Fibroblast of gingiva (primary cell): ENCODE measurements at regions not wholly inside any gene's neighbourhood (a gene's known extent, or its start where the extent isn't known, plus 50 kb on each side); places are given as distances from the start of the nearest gene placed in this dataset.
"Not testable (repeated sequence)": the region's sequence is repeated elsewhere in the genome, so short reads cannot be mapped to it uniquely, and the experiment has no call there.

Experiments used
- DNase-seq: peaks from one replicate; pipeline ENCODE4 v3.0.0-alpha.2; 2011; ENCODE audit warnings: low read depth

DNA sequence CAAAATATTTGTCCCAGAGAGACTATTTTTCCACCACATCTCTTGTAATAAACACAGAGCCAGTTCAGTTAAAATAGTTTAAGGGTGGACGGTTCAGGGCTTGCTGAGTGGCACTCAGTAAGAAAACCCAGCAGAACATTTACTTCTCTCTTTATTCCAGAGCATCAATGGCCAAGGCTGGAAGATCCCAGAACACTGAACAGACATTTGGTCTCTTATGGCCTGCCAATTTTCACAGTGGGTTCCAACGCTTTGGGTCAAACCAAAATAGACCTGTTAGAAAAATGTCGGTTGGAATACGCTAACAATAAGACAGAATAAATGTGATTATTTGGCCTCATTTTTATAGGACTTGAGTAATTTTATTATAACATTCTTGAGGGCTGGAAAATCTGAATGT is 580.3 kb upstream of the TMEFF2 start:
- DNase-seq = no peak

- no peak for DNase-seq
These were observed 578.3 kb upstream of the TMEFF2 start for GRCh38 chr2:192773044-192773443.

DNA sequence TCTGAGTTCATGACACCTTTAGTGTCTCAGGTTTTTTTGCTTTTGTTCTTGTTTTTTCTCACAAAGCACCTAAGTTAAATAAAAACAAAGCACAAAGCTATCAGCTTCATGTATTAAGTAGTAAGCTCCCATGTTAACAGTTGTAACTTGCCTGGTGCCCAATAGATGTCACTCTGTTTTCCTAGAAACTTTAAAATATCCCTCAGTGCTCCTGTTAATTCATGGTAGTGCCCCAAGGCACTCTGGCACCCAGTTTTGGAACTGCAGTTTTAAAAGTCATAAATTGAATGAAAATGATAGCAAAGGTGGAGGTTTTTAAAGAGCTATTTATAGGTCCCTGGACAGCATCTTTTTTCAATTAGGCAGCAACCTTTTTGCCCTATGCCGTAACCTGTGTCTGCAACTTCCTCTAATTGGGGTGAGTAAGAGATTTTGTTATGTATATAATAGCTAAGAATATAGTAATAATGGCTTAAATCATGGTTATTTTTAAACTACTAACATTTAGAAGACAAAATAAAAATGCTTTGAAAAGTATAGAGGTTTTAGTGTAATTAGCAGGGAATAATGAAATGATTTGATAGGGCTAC is 555.0 kb upstream of the TMEFF2 start:
- DNase-seq = no peak

- DNase-seq = no peak
These were observed 547.2 kb upstream of the TMEFF2 start for GRCh38 chr2:192741889-192742288.

GRCh38 chr2:192735447-192735846 is 540.7 kb upstream of the TMEFF2 start:
- no peak for DNase-seq

DNA sequence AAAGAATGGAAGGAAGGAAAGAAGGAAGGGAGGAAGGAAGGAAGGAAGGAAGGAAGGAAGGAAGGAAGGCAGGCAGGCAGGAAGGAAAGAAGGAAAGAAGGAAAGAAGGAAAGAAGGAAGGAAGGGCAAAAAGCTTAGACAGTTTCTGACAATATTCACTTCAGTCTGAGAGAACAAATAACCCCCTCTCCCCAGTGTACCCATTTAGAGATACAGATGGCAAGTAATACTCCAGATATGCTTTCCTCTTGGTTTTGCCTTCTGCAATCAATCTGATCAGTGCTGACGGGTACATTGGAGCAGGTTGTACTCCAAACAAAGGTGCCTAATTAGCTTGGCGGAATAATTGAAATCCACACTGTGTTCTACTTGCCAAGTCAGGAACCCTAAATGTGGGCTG is 534.6 kb upstream of the TMEFF2 start:
- DNase-seq = no peak

GRCh38 chr2:192725991-192726390 is 531.3 kb upstream of the TMEFF2 start:
- no peak for DNase-seq

DNA sequence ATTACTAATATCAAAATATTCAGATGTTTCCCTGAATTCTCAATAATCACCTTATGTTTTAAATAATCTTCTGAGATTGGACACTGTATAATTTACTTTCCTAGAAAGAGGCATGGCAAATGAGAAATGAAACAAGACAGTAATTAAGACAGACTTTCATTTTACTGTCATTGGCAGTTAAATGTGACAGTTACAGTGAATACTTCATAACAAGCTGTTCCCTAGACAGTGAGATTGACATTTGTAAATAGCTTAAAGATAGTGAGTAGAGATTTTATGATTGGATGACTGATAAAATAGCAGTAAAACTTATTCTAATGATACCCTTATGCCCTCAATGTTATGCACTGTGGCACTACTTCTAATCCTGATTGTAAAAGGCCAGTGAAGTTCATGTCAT is 524.9 kb upstream of the TMEFF2 start:
- DNase-seq = no peak

GRCh38 chr2:192718340-192718739 is 523.6 kb upstream of the TMEFF2 start:
- no peak for DNase-seq

GRCh38 chr2:192700934-192701333 is 506.2 kb upstream of the TMEFF2 start:
- DNase-seq = no peak

- no peak for DNase-seq
These were observed 503.1 kb upstream of the TMEFF2 start for GRCh38 chr2:192697880-192698279.

DNA sequence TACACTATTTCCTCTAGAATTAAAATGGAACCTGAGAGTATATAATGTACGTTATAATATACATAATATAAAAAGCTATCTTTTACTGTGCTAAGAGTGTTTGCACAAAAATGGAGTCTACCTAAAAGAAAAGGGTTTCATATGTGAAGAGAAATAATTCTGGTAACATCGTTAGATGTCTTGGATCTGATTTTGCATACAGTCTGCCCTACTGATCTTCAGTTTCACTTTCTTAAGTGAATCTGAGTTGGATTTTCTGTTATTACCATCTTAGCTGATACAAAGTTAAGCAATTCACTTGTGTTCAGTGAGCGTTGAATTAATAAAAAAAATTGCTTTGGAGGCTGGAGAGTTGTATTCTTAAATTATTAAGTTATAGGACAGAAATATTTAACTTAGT is 502.1 kb upstream of the TMEFF2 start:
- DNase-seq = no peak

DNA sequence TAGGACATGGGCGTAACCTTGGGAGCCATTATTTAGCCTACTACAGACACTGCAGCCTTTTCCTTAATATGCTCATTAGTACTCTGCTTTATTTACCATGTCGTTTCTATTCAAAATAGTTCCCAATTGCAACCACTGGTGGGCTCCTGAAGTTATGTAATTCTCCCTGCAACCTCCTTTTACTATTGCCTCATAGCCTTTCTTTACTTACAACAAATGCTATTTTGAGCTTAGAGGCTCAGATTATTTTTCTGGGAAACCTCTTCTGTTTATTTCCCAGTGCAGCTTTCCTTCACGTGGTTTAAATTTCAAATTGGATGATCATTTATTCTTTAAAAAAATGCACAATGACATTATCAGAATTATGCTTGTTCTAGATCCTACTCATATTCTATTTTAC is 492.3 kb upstream of the TMEFF2 start:
- DNase-seq = no peak

DNA sequence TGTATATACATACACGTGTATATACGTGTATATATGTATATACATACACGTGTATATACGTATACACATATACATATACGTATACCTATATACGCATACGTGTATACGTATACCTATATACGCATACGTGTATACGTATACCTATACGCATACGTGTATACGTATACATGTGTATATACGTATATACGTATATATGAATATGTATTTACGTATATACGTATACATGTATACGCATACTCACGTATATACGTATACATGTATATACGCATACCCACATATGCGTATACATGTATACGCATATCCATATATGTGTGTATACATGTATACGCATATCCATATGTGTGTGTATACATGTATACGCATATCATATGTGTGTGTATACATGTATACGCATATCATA is 487.8 kb upstream of the TMEFF2 start:
- DNase-seq = not testable (repeated sequence)

DNA sequence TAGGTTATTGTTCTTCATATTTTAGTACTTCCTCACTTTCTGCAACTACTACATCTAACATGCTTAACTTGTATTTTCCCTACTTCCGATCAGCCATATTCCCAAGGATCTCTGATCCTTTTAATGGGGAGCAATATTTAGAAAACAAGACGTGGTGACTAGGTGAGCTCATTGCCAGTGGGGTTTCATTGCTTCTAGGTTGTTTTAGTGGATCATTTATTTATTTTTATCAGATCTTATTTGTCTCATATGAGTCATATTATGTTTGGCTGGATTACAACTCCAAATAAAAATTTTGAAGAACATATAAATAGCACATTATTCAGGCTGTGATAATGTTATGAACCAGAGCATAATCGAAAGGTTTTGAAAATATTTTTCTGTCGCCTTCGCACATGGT is 480.9 kb upstream of the TMEFF2 start:
- DNase-seq = no peak

DNA sequence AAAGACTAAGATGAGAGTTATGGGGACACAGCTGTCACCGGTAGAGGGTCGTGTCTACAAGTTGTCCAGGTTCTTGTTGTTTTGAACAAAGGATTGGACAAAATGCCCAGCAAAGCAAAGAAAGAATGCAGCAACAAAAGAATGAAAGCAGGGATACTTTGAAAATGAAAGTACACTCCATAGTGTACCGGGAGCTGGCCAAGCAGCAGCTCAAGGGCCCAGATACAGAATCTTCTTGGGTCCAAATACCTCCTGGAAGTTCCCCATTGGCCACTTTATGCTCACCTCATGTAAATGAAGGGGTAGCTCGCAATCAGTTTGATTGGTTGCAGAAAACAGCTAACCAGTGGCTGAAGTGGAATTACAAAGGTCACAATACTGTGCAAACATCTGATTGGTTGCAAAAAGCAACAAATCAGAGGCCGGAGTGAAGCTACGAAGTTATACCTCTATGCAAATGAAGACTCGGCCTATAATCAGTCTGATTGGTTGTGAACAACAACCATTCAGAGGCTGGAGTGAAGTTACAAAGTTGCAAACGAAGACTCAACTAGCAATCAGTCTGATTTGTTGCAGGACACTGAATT is 474.9 kb upstream of the TMEFF2 start:
- no peak for DNase-seq

DNA sequence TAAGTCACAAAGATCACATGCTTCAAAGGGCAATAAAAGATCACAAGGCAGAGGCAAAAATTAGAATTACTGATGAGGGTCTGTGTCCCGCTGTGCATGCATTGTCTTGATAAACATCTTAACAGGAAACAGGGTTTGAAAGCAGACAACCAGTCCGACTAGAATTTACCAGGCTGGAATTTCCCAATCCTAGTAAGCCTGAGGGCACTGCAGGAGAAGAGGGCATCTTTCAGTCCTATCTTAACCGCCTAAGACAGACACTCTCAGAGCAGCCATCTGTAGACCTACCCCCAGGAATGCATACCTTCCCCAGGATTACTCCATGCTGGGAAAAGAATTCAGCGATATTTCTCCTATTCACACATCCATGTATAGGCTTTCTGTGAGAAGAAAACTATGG is 465.8 kb upstream of the TMEFF2 start:
- not testable (repeated sequence) for DNase-seq

- no peak for DNase-seq
These were observed 462.6 kb upstream of the TMEFF2 start for GRCh38 chr2:192657362-192657761.

- DNase-seq = no peak
These were observed 461.2 kb upstream of the TMEFF2 start for GRCh38 chr2:192655916-192656315.

GRCh38 chr2:192645811-192646598 is 451.3 kb upstream of the TMEFF2 start:
- DNase-seq = no peak

- no peak for DNase-seq
These were observed 439.8 kb upstream of the TMEFF2 start for GRCh38 chr2:192634557-192634956.

DNA sequence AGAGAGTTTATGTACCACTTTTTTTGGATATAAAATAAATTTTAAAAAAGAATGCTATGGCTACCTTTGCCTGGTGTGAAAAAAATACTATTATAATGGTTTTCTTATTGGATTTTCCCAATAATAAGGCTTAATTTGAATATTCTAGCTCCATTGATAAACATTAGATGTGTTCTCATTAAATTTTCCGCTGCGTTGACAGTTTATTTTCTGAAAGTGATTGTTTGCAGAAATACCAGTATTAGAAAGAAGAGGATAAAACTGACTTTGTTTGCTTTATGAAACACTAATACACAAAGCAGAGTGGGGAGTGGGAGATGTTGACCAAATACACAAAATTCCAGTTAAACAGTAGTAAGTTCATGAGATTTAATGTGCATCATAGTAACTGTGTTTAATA is 433.3 kb upstream of the TMEFF2 start:
- DNase-seq = no peak

DNA sequence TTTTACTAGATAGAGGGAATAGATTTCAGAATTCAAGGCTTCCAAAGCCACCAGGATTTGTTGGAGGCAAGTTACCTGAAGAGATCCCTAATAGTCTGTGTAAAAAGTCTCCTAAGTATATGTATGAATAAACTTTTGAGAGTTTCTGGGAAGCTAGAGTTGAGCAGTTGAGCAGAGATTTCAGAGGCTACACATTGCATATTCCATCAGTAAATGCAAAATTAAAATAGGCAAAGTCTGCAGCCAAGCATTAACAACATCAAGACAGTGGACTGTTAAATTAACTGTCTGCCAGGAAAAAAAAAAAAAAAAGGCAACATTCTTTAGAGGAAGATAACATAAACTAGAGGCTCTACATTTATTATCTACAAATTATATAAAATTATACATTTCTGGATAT is 420.4 kb upstream of the TMEFF2 start:
- DNase-seq = no peak

GRCh38 chr2:192604295-192604694 is 409.6 kb upstream of the TMEFF2 start:
- no peak for DNase-seq
